NCI-H2029 treated with DMSO at 0.1 percent for 48 hours (cell line): ENCODE measurements at regions not wholly inside any gene's neighbourhood (a gene's known extent, or its start where the extent isn't known, plus 50 kb on each side); places are given as distances from the start of the nearest gene placed in this dataset.
"Not testable (repeated sequence)": the region's sequence is repeated elsewhere in the genome, so short reads cannot be mapped to it uniquely, and the experiment has no call there.

Experiments used
- DNase-seq: peaks from one replicate; lab custom pipeline; 2025; lab: John Stamatoyannopoulos, UW

DNA sequence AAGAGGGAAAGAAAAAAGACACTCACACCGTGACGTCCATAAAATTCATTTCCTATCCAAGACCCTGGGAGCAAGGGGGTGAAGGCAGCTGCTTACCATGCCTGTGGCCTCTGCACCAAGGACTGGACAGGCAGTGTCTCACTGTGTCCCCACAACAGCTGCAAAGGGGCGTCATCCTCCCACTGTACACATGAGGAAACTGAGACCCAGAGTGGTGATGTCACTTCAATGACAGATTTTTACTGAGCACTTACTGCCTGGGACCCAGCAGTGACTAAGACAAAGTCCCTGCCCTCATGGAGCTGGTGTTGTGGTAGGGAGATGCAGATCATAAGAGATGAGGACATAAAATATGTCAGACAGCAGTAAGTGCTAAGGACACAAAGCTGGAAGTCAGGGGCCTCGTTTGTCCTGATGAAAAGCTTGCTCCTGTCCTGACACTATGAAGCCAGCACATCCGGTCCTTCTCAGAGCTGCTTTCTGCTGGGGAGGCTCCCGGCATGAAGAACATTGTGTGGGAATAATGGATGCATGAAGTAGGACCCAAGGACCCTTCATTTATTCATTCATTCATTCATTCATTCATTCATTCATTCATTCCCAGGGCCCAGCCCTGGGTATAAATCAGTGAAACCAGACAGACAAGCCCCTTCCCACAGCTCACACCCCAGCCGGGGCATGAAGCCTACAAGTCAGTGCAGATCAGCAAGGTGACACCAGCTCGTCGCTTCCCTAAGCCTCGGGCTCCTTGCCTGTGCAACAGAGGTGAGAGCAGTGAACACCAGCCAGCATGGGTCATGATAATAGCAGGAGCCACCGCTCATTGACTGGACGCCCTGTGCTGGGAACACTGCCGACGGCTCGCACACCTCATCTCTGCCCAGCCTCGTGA lies 473.7 kb downstream of the MATN1 start:
- no peak for DNase-seq

DNA sequence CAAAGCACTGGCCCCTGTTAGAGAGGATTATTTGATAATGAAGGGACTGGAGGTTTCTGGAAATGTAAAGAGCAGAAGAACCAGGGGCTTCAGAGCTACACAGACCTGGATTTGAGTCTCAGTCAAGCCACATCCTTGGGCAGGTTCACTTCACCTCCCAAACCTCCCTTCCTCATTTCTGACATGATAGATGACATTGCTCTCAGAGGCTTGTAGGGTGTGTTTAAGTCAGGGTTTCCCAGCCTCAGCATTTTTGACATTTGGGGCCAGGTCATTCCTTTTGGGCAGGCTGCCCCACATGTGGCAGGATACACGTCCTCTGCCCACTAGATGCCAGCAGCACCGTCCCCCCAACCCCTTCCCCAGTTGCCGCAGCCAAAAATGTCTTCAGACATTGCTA lies 474.6 kb downstream of the MATN1 start:
- no peak for DNase-seq

DNA sequence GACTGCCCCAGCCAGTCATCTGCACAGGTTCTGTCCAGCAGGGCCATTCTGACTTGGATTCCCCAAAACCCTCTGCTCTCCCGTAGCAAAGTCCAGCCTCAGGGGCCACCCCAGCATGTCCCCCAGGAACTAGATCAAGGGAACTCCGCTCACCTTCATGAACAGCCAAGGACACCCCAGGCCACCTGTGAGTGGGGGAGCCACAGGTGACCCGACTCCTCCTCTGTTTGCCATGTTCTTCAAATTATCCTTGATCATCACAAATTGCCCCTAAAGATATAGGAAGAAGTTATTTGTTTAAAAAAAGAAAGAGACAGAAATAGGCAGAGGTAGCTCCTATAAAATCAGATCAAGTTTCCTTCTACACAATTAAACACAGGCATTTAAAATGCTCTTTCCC lies 475.0 kb downstream of the MATN1 start:
- DNase-seq, result no peak

DNA sequence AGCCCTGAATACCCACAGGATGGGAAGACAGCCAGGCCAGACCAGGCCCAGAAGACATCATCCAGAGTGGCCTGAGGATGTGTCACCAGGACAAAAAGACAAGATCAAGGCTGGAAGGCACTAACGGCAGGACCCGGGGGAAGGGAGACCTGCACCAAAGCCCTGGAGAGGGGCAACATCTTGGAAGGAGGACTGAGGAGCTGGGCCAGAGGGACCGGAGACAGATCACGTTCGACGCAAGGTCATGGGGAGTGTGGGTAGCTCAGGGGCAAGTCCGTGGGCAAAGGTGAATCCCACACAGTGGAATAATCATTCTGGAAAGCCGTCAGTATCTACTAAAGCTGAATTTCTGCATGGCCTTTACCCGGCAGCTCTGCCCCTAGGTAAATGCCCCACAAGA lies 478.6 kb downstream of the MATN1 start:
- DNase-seq, result no peak

DNA sequence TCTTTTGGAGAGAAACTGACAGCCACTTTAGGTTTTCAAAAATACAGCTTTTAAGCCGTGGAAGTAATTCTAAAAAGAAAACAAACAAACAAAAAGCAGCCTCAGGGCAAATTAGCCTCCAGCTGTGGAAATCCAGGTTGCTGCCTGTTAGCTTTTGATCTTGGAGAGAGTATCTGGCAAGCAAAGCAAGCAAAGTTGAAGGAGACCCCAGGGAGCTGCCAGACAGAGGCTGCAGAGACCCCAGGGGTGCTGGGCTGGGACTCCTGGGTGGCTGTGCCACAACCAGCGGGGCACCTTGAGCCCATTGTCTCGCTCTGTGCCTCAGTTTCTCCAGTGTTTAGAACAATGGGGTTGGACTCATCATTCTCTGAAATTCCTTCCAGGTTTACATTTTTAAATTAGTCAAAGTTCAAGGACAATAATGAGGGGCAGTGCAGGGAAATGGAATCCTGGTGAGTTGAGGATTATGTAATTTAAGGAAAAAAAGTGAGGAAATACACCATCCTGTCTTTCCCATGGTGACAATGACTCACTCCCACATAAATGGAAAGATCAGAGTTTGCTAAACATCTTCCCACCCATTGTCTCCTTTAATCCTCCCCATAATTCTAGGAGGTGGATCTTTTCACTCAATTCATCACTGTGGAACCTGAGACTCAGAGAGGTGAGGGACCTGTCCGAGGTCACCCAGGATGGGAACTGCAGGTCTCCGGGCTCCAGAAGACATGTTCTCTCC lies 480.5 kb downstream of the MATN1 start:
- DNase-seq, result no peak

- no peak for DNase-seq
These were observed 481.2 kb downstream of the MATN1 start for GRCh38 chr1:30242168-30242567.

DNA sequence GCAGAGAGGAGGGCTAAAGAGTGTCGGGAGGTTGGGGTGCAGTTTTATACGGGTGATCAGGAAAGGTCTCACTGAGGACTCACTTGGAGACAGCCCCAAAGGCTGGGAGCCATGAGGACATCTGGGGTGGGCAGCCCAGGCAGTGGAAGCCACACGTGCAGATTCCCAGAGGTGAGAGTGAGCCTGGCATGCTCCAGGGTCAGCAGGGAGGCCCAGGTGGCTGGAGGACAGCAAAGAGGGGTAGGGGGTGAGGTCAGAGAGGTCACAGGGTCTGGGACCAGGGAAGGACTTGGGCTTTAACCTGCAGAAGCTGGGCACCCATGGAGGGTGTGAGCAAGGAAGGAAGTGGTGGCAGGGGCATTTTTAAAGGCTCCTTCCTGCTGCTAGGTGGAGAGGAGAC lies 481.7 kb downstream of the MATN1 start:
- no peak for DNase-seq

- DNase-seq, result no peak
These were observed 489.3 kb downstream of the MATN1 start for GRCh38 chr1:30234091-30234490.

DNA sequence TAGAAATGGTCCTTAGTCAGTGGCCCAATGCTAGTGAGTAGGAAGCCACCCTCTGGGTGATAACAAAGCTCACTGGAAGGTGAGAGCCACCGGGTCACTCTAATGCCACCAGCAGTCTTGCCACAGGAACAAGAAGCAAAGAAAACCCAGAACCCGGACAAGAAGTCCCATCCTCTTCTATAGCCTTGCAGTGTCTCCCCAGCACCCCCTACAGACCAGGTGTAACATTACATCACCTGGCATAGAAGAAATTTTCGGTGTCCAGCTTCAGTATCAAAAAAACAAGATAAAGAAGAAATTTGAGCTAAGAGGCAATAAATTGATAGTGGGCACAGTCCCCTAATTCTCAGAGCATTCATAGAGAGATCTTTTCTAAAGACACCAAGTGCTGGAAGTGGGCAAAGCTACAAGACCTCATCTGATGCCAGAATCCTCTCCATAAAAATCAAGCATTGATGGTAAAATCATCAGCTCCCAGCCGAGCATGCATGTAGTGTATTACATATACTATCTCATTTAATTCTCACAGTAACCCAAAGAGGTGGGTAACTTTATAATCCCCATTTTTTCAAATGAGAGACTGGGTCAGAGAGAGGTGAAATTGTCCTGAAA lies 491.0 kb downstream of the MATN1 start:
- no peak for DNase-seq

GRCh38 chr1:30229960-30230359 lies 493.4 kb downstream of the MATN1 start:
- DNase-seq, result no peak

DNA sequence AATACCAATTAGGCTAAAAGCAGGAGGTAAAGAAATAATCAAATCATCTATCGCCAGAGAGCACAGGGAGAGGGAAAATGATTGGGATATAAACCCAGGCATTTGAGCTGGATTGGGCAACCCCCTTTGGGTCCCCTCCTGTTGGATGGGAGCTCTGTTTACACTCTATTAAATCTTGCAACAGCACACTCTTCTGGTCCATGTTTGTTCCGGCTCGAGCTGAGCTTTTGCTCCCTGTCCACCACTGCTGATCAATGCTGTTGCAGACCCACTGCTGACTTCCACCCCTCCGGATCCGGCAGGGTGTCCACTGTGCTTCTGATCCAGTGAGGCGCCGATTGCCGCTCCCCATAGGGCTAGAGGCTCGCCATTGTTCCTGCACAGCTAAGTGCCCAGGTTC lies 493.8 kb downstream of the MATN1 start:
- no peak for DNase-seq

DNA sequence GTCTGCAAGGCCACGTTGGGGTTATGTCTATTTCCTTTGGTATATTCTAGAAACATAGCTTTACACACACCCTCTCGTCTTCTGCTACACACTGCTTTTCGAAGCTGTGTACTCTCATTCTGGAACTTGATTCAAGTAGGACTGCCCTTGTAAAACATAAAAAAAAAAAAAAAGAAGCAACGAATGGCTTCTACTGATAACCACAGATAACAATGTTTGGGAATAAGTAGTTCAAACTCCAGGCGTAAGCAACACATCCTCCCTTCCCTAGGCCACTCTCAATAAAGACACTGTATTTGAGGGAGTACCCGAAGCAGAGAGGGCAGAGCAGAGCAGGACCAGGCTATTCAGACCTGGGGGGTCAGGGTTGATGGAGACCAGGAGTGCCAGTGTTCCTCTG lies 496.7 kb downstream of the MATN1 start:
- DNase-seq, result no peak

GRCh38 chr1:30225357-30225756 lies 498.0 kb downstream of the MATN1 start:
- DNase-seq, result no peak

GRCh38 chr1:30219675-30220074 lies 503.7 kb downstream of the MATN1 start:
- DNase-seq, result no peak

DNA sequence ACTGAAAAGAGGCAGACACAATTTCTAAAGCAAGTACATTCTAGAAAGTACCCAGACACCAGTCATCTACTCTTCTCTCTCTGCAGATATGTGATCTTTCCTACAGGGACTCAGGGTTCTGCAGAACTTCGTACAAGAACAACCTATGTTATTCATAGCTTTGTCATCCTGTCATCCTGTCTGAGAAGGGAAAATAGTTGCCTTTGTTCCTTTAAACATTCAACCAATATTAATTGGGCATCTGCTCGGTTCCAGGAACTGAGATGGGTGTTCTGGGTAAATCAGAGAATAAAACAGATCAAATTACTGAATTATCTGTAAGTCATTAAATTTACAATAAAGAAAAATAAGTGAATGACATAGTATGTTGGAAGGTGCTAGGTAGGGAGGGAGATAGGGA lies 504.9 kb downstream of the MATN1 start:
- no peak for DNase-seq

GRCh38 chr1:30216602-30217001 lies 506.8 kb downstream of the MATN1 start:
- no peak for DNase-seq

- DNase-seq, result no peak
These were observed 509.4 kb downstream of the MATN1 start for GRCh38 chr1:30213936-30214335.

- DNase-seq, result not testable (repeated sequence)
These were observed 515.4 kb downstream of the MATN1 start for GRCh38 chr1:30207962-30208361.

- DNase-seq, result not testable (repeated sequence)
These were observed 516.8 kb downstream of the MATN1 start for GRCh38 chr1:30206631-30207030.

DNA sequence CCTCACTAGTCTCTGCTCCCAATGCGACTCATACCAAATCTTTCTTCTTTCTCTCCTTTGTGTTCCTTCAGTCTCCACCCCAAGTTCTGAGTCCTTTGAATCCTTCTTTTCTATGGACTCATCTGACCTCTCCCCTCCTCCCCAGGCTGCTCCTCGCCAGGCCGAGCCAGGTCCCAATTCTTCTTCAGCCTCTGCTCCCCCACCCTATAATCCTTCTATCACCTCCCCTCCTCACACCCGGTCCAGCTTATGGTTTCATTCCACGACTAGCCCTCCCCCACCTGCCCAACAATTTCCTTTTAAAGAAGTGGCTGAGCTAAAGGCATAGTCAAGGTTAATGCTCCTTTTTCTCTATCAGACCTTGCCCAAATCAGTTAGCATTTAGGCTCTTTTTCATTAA lies 518.5 kb downstream of the MATN1 start:
- not testable (repeated sequence) for DNase-seq

DNA sequence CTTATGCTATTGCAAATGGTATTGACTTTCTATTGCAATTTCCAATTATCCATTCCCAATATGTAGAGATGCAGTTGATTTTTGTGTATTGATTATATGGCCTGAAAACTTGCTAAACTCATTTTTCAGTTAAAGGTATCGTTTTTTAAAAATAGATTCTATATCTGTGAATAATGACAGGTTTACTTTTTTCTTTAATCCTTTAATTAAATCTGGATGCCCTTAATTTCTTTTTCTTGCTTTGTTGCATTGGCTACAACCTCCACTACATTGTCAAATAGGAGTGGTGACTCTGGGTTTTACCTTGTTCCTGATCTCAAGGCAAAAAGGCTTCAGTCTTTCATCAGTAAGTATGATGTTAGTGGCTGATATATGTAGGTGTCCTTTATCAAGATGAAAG lies 522.4 kb downstream of the MATN1 start:
- no peak for DNase-seq

DNA sequence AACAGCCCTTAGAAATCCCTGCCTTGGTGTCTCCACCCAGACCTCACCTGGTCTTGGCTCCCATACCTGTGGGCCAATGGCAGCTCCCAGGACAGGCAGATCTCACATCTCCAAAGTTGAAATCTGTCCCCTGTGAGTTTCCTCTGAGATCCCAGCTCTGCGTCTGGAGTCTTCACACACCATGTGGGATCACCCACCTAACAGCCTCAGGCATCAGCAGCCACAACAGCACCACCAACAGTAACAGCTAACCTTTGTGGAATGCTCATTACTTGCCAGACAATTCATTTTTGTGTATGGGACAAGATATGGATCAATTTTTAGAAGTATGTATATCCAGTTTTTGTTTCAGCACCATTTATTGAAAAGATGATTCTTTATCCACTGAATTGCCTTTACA lies 523.2 kb downstream of the MATN1 start:
- no peak for DNase-seq

DNA sequence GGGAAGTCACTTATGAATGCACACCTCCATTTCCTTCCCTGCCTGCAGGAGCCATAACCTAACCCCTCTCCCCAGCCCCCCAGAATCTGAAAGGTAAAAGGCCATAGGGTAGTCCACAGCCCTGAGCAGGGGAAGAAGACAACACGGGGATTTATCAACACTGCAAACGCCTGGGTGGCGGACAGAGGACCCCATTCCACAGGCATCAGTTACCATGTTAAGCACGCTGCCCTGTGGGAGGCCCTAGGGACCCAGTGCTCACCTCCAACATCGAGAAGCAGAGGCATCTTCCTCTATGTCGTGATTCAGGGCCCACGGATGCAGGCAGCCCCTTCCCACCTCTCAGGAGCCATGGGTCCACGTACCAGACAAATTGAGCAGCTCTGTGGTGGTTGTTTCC lies 523.8 kb downstream of the MATN1 start:
- DNase-seq, result no peak
